ENCODE measurements at regions not wholly inside any gene's neighbourhood (a gene's known extent, or its start where the extent isn't known, plus 50 kb on each side); places are given as distances from the start of the nearest gene placed in this dataset.
"Not testable (repeated sequence)": the region's sequence is repeated elsewhere in the genome, so short reads cannot be mapped to it uniquely, and the experiment has no call there.

GRCh38 chr5:105172918-105173317 is 1610.3 kb upstream of the NUDT12 start:
- DNase-seq (ENCODE audit: low spot score), result no peak

- DNase-seq (ENCODE audit: low spot score), result no peak
Observed at GRCh38 chr5:105168806-105169205, 1606.2 kb upstream of the NUDT12 start.

GRCh38 chr5:105167092-105167491 is 1604.5 kb upstream of the NUDT12 start:
- DNase-seq (ENCODE audit: low spot score), result no peak

GRCh38 chr5:105163547-105163946 is 1601.0 kb upstream of the NUDT12 start:
- DNase-seq (ENCODE audit: low spot score), result no peak

- not testable (repeated sequence) for DNase-seq (ENCODE audit: low spot score)
Observed at GRCh38 chr5:105162557-105162956, 1600.0 kb upstream of the NUDT12 start.

GRCh38 chr5:105158526-105158925 is 1595.9 kb upstream of the NUDT12 start:
- DNase-seq (ENCODE audit: low spot score), result no peak

GRCh38 chr5:105150323-105150722 is 1587.7 kb upstream of the NUDT12 start:
- no peak for DNase-seq (ENCODE audit: low spot score)

- no peak for DNase-seq (ENCODE audit: low spot score)
Observed at GRCh38 chr5:105146867-105147266, 1584.3 kb upstream of the NUDT12 start.

- DNase-seq (ENCODE audit: low spot score), result no peak
Observed at GRCh38 chr5:105145152-105145551, 1582.6 kb upstream of the NUDT12 start.

GRCh38 chr5:105134328-105134727 is 1571.7 kb upstream of the NUDT12 start:
- DNase-seq (ENCODE audit: low spot score), result no peak

GRCh38 chr5:105133087-105133486 is 1570.5 kb upstream of the NUDT12 start:
- DNase-seq (ENCODE audit: low spot score), result no peak

- DNase-seq (ENCODE audit: low spot score), result no peak
Observed at GRCh38 chr5:105132581-105132980, 1570.0 kb upstream of the NUDT12 start.

GRCh38 chr5:105131045-105131444 is 1568.5 kb upstream of the NUDT12 start:
- DNase-seq (ENCODE audit: low spot score), result no peak

GRCh38 chr5:105101577-105101976 is 1539.0 kb upstream of the NUDT12 start:
- no peak for DNase-seq (ENCODE audit: low spot score)

GRCh38 chr5:105088961-105089360 is 1526.4 kb upstream of the NUDT12 start:
- DNase-seq (ENCODE audit: low spot score), result no peak

GRCh38 chr5:105088102-105088501 is 1525.5 kb upstream of the NUDT12 start:
- DNase-seq (ENCODE audit: low spot score), result no peak

- DNase-seq (ENCODE audit: low spot score), result no peak
Observed at GRCh38 chr5:105057893-105058292, 1495.3 kb upstream of the NUDT12 start.

GRCh38 chr5:105057001-105057436 is 1494.4 kb upstream of the NUDT12 start:
- no peak for DNase-seq (ENCODE audit: low spot score)

- no peak for DNase-seq (ENCODE audit: low spot score)
Observed at GRCh38 chr5:105054406-105054805, 1491.8 kb upstream of the NUDT12 start.

GRCh38 chr5:105042623-105043022 is 1480.0 kb upstream of the NUDT12 start:
- no peak for DNase-seq (ENCODE audit: low spot score)

GRCh38 chr5:105036814-105037213 is 1474.2 kb upstream of the NUDT12 start:
- DNase-seq (ENCODE audit: low spot score), result not testable (repeated sequence)

GRCh38 chr5:105034401-105034763 is 1471.8 kb upstream of the NUDT12 start:
- no peak for DNase-seq (ENCODE audit: low spot score)

- DNase-seq (ENCODE audit: low spot score), result no peak
Observed at GRCh38 chr5:105033637-105034400, 1471.2 kb upstream of the NUDT12 start.

GRCh38 chr5:105032917-105033316 is 1470.3 kb upstream of the NUDT12 start:
- no peak for DNase-seq (ENCODE audit: low spot score)
